ENCODE measurements at regions not wholly inside any gene's neighbourhood (a gene's known extent, or its start where the extent isn't known, plus 50 kb on each side); places are given as distances from the start of the nearest gene placed in this dataset.

DNA sequence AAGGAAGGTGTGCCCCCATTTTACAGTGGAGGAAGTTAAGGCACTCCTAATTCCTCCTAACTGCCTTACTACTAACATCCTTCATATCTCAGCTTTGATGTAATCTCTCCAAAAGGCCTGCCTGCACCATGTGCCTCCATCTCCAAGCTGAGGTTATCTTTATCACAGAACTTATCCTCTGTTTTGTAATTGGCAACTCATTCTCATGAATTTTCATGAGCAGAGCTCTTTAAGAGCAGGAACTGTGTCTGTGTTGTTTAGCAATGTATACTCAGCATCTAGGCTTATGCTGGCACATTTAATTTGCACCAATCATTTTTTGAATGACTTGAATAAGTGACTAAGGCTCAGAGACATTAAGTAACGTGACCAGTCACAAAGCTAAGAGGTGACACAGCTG, 147.9 kb upstream of the VLDLR start:
- no peak overlapping the region for H3K27ac ChIP-seq

DNA sequence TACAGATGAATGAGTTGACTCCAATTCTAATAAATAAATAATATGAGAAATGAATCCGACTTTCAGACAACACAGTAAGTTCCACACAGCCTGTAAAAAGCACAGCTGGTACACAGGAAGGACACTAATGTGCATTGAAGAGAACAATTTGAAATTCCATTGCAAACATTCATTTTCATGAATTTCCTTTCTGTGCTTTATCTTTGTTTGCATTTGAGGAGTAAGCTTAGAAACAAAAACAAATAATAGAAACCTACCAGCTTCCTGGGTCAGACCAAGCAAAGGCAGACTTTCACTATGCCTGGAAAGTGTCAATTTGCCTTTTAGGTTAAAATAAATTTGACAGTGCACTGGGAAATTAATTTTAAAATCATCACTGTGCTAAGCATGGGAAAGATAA, 143.8 kb upstream of the VLDLR start:
- DNase-seq (no peak), ATAC-seq (ENCODE audit: low FRiP score in 2 of 2) (no peak)
- no peaks in the 10 kb centered on the region for H3K4me1 ChIP-seq
- H3K27ac ChIP-seq: no peak overlapping the region
- H3K4me3 ChIP-seq: no peak overlapping the region
- no peaks in the 10 kb centered on the region for H3K36me3 ChIP-seq
- WGBS, 2 donors: 46 to 60% methylated on average over 1 of the region's 1 CpG
- H3K9me3 ChIP-seq: no peaks in the 10 kb centered on the region
- no peak for TF ChIP-seq EP300 (IDR thresholded peaks at IDR 0.05)
- H3K27me3 ChIP-seq: no peaks in the 10 kb centered on the region

More for the DNA sequence above, 147.9 kb upstream of the VLDLR start:
- ATAC-seq (ENCODE audit: low FRiP score in 2 of 2): no peak
- Histone ChIP-seq H3K4me3 (no peak overlapping the region), H3K4me1 (no peaks in the 10 kb centered on the region), H3K27me3 (no peaks in the 10 kb centered on the region), H3K9me3 (no peaks in the 10 kb centered on the region), H3K36me3 (no peaks in the 10 kb centered on the region)
- DNase-seq: no peak
- 82 to 83% methylated on average over 1 of the region's 1 CpG for WGBS, 2 donors
- TF ChIP-seq POLR2AphosphoS5 (IDR thresholded peaks at IDR 0.05): no peak
- no peak for TF ChIP-seq EP300 (IDR thresholded peaks at IDR 0.05)
- TF ChIP-seq, protein P1, sequence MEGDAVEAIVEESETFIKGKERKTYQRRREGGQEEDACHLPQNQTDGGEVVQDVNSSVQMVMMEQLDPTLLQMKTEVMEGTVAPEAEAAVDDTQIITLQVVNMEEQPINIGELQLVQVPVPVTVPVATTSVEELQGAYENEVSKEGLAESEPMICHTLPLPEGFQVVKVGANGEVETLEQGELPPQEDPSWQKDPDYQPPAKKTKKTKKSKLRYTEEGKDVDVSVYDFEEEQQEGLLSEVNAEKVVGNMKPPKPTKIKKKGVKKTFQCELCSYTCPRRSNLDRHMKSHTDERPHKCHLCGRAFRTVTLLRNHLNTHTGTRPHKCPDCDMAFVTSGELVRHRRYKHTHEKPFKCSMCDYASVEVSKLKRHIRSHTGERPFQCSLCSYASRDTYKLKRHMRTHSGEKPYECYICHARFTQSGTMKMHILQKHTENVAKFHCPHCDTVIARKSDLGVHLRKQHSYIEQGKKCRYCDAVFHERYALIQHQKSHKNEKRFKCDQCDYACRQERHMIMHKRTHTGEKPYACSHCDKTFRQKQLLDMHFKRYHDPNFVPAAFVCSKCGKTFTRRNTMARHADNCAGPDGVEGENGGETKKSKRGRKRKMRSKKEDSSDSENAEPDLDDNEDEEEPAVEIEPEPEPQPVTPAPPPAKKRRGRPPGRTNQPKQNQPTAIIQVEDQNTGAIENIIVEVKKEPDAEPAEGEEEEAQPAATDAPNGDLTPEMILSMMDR (IDR thresholded peaks at IDR 0.05): no peak
- TF ChIP-seq POLR2A (IDR thresholded peaks at IDR 0.05): no peak

DNA sequence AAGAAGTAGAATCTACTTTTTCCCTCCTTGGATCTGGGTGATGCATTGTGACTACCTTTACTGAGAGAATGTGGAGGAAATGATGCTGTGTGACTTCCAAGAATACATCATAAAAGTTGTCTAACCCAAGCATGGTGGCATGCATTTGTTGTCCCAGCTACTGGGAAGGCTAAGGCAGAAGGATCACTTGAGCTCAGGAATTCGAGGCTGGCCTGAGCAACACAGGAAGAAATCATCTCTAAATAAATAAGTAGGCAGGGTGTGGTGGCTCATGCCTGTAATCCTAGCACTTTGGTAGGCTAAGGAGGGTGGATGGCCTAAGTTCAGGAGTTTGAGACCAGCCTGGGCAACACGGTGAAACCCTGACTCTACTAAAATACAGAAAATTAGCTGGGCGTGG, 143.2 kb upstream of the VLDLR start:
- Histone ChIP-seq H3K4me1 (no peaks in the 10 kb centered on the region), H3K36me3 (no peaks in the 10 kb centered on the region), H3K27me3 (no peaks in the 10 kb centered on the region), H3K27ac (no peak overlapping the region), H3K4me3 (no peak overlapping the region), H3K9me3 (no peaks in the 10 kb centered on the region)
- WGBS, 2 donors: 58 to 62% methylated on average over 3 of the region's 3 CpGs
- no peak for TF ChIP-seq POLR2A (IDR thresholded peaks at IDR 0.05)
- TF ChIP-seq EP300 (IDR thresholded peaks at IDR 0.05): no peak
- TF ChIP-seq POLR2AphosphoS5 (IDR thresholded peaks at IDR 0.05): no peak
- TF ChIP-seq, protein P1 (IDR thresholded peaks at IDR 0.05): no peak
- DNase-seq (no peak), ATAC-seq (ENCODE audit: low FRiP score in 2 of 2) (no peak)

DNA sequence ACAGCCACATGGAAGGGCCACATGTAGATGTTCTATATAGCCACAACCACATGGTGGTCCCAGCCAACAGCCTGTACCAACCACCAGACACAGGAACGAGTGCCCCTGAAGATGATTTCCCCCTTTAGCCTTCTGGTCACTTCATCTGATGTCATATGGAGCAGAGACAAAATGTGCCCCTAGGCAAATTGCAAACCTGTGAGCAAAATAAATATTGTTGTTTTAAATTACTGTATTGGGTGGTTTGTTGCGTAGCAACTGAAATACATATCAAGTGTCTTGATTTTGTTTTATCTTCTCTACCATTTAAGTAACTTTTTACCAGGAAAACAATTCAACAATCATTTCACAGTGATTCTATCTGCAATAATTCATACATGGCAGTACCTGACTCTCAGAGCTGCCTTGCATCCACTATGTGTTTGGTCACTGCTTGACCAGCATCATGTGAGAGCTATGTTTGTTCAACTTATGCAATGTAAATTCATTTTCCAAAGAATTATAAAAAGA, 142.5 kb upstream of the VLDLR start:
- DNase-seq: no peak
- WGBS, 2 donors: 87 to 97% methylated on average over 2 of the region's 2 CpGs
- Histone ChIP-seq H3K27me3 (no peaks in the 10 kb centered on the region), H3K4me1 (no peaks in the 10 kb centered on the region), H3K4me3 (no peak overlapping the region), H3K36me3 (no peaks in the 10 kb centered on the region), H3K27ac (no peak overlapping the region), H3K9me3 (no peaks in the 10 kb centered on the region)
- TF ChIP-seq, protein P1 (IDR thresholded peaks at IDR 0.05): no peak
- TF ChIP-seq EP300 (IDR thresholded peaks at IDR 0.05): no peak
- TF ChIP-seq POLR2A (IDR thresholded peaks at IDR 0.05): no peak
- TF ChIP-seq POLR2AphosphoS5 (IDR thresholded peaks at IDR 0.05): no peak
- no peak for ATAC-seq (ENCODE audit: low FRiP score in 2 of 2)

DNA sequence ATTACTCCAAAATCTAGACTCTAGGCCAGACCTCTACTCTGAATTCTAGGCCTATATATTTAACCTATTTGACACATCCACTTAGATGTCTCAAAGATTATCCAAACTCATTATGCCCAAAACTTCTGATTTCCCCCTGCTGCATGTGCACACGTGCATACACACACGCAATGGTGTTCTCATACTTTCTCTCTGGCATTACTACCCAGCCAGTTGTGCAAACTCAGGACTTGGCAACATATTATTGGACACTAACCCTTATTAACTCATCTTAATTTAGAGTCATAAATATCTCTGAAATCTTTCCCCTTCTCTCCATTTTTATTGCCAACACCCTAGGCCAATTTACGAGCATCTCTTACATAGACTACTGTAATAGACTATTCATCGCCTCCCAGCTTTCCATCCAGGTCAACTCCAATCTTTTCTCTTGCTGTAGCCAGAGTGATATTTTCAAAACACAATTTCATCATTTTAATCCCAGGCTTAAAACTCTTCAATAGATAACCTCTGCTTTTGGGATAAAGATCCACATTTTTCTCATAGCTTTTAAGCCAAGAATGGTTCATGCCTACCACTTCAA, 141.2 kb upstream of the VLDLR start:
- TF ChIP-seq, protein P1 (IDR thresholded peaks at IDR 0.05): no peak
- 83 to 90% methylated on average over 4 of the region's 4 CpGs for WGBS, 2 donors
- no peak for DNase-seq
- ATAC-seq (ENCODE audit: low FRiP score in 2 of 2): no peak
- Histone ChIP-seq H3K4me3 (no peak overlapping the region), H3K27ac (no peak overlapping the region), H3K4me1 (no peaks in the 10 kb centered on the region), H3K36me3 (no peaks in the 10 kb centered on the region), H3K9me3 (no peaks in the 10 kb centered on the region), H3K27me3 (no peaks in the 10 kb centered on the region)

Data from upper lobe of left lung (tissue), 6 donors.